Activated naive CD8-positive, alpha-beta T cell treated with anti-CD3 and anti-CD28 coated beads, Interleukin-2, amount 10 ng/mL, durations not matched to agents 7 days and 5 days (primary cell): ENCODE measurements at regions not wholly inside any gene's neighbourhood (a gene's known extent, or its start where the extent isn't known, plus 50 kb on each side); places are given as distances from the start of the nearest gene placed in this dataset.
"Not testable (repeated sequence)": the region's sequence is repeated elsewhere in the genome, so short reads cannot be mapped to it uniquely, and the experiment has no call there.

ENCODE experiments used
- ATAC-seq: fragments of 150-1000 bp; cut with Tn5 transposase; one replicate; pipeline ENCODE4 v1.10.0; 2021; ENCODE audit warnings: low read depth, moderate library complexity
- POLR2A ChIA-PET: fragments of 350-600 bp; sonication (Branson Sonifier 250); formaldehyde crosslinking; loops from one replicate; lab custom pipeline; 2021; ENCODE audit warnings: antibody characterized with exemption; lab: Charles Lee
- DNase-seq: peaks from one replicate; pipeline ENCODE4 v3.0.0; 2021
- H3K27ac Mint-ChIP-seq: one replicate; pipeline ENCODE4 v1.8.0; 2022; ENCODE audit warnings: mild to moderate bottlenecking, mixed read lengths
- H3K27me3 Mint-ChIP-seq: one replicate; pipeline ENCODE4 v1.8.0; 2022; ENCODE audit warnings: mild to moderate bottlenecking, moderate library complexity, mixed read lengths
- H3K36me3 Mint-ChIP-seq: one replicate; pipeline ENCODE4 v1.8.0; 2021; ENCODE audit warnings: mild to moderate bottlenecking, mixed read lengths
- H3K4me1 Mint-ChIP-seq: one replicate; pipeline ENCODE4 v1.8.0; 2021; ENCODE audit warnings: mixed read lengths
- H3K4me3 Mint-ChIP-seq: one replicate; pipeline ENCODE4 v1.8.0; 2022; ENCODE audit warnings: mild to moderate bottlenecking, moderate library complexity, mixed read lengths
- H3K9me3 Mint-ChIP-seq: one replicate; pipeline ENCODE4 v1.8.0; 2021; ENCODE audit warnings: mixed read lengths

DNA sequence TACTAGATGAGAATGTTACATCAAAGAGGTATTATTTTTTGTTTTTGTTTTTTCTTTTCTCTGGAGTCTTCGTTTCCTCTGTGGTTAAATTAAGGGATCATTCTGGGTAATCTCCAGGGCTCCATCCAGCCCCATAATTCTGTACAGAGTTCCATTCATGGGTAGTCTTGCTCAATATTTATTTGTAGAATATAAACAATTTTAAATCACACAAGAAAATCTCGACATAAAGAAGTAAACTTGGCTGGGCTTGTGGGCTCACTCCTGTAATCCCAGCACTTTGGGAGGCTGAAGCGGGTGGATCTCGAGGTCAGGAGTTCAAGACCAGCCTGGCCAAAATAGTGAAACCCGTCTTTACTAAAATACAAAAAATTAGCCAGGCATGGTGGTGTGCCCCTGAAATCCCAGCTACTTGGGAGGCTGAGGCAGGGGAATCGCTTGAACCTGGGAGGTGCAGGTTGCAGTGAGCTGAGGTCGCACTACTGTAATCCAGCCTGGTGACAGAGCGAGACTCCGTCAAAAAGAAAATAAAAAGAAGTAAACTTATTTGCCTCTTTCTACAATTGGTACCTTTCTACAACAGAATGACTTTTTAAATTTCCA lies 166.8 kb upstream of the TGFBR2 start:
- Mint-ChIP-seq H3K36me3 (peaks cover 3% of the 10 kb centered on the region), H3K4me3 (no peak overlapping the region), H3K27ac (no peak overlapping the region), H3K4me1 (peaks cover 14% of the 10 kb centered on the region), H3K27me3 (no peaks in the 10 kb centered on the region), H3K9me3 (no peaks in the 10 kb centered on the region)
- no peak for ATAC-seq
- DNase-seq = no peak
- POLR2A ChIA-PET = no interaction called here

DNA sequence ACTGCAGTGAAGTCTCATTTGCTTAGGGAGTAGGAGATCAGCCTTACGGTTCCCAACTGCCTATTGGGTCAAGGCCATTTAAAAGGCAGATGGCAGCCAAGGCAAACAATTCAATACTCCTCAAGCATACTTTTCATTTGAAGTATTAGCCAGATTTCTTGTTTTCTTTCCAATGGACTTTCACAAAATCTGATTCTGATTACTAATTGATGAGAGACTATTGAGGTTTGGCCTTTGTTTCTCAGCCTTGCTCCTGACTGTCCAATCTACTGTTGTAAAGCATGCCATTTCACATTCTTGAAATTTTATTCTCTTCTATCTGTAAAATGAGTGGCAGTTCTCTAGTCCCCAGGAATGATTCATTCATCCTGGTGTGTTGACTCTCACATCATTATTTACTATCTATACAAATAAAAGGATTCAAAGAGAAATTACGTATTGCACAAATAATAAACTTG lies 166.2 kb upstream of the TGFBR2 start:
- H3K27ac Mint-ChIP-seq = no peak overlapping the region
- H3K36me3 Mint-ChIP-seq = peaks cover 3% of the 10 kb centered on the region
- H3K9me3 Mint-ChIP-seq = no peaks in the 10 kb centered on the region
- no peaks in the 10 kb centered on the region for H3K27me3 Mint-ChIP-seq
- POLR2A ChIA-PET = no interaction called here
- H3K4me3 Mint-ChIP-seq = no peak overlapping the region
- DNase-seq (no peak), ATAC-seq (no peak)
- peaks cover 10% of the 10 kb centered on the region for H3K4me1 Mint-ChIP-seq

DNA sequence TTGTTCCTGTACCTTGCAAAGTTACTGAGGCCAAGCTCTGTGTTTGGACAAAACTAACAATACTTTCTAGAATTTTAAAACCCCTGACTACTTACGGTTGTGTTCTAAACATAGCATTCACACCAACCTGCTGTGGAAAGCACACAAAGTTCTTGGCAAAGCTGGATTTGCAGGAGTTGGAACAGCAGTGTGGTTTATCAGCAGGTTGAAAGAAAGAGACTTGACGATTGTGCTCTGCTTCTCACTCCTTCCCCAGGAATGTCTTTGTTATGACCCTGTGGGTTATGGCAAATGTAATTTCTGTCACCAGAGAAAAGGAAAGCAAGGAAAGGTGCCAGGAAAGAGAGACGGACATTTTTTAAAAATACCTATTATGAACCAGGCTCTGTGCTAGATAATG lies 165.5 kb upstream of the TGFBR2 start:
- ATAC-seq = no peak
- POLR2A ChIA-PET = no interaction called here
- Mint-ChIP-seq H3K36me3 (peaks cover 3% of the 10 kb centered on the region), H3K4me3 (no peak overlapping the region), H3K27ac (no peak overlapping the region), H3K27me3 (no peaks in the 10 kb centered on the region), H3K4me1 (peaks cover 7% of the 10 kb centered on the region), H3K9me3 (no peaks in the 10 kb centered on the region)
- no peak for DNase-seq

DNA sequence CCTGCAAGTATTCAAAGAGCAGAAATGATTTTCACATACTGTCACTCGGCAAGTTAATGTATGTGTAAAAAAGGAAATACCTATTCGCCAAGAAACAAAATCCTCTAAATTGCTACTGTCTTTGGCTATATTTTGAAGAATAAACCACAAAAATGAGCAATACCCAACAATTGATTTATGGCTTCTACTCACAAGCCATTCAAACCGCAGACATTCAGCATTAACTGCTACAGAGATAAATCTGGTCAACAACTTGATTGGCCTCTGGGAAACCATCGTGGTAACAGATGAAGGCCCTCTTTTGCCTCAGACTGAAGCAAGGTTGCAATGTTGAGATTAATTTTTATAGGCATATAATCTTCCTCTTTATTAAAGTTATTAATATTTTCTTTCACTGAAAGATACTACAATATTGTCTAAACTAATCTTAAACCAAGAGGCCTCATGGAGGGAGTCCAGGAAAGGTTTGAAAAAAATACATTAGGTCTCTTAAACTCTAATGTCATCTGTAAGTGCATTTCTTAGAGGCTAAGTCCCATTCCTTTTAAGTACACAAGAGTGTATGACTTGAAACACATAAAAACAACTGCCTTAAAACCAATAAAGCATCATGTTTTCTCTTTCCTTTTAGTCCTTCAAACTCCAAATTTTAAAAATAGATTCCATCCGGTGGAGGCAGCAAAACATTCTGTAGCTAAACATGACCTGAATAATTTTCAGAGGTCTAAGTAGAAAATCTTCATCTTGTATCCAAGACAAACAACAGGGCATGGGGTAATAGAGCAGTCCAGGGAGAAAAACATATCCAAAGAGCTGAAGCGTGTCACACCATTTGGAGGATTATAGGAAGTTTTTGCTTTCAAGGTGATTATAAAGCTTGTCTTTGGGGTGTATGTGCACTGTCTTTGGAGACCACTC lies 162.4 kb upstream of the TGFBR2 start:
- DNase-seq (no peak), ATAC-seq (no peak)
- H3K4me3 Mint-ChIP-seq = no peak overlapping the region
- H3K4me1 Mint-ChIP-seq = no peaks in the 10 kb centered on the region
- POLR2A ChIA-PET = interaction anchor here (0.6 kb wide), 1 partner anchor 13 kb away, joined by 4 read pairs; no protein-coding TSS in a partner anchor
- no peaks in the 10 kb centered on the region for H3K27me3 Mint-ChIP-seq
- no peak overlapping the region for H3K27ac Mint-ChIP-seq
- peaks cover 2% of the 10 kb centered on the region for H3K9me3 Mint-ChIP-seq
- H3K36me3 Mint-ChIP-seq = peaks cover 6% of the 10 kb centered on the region

DNA sequence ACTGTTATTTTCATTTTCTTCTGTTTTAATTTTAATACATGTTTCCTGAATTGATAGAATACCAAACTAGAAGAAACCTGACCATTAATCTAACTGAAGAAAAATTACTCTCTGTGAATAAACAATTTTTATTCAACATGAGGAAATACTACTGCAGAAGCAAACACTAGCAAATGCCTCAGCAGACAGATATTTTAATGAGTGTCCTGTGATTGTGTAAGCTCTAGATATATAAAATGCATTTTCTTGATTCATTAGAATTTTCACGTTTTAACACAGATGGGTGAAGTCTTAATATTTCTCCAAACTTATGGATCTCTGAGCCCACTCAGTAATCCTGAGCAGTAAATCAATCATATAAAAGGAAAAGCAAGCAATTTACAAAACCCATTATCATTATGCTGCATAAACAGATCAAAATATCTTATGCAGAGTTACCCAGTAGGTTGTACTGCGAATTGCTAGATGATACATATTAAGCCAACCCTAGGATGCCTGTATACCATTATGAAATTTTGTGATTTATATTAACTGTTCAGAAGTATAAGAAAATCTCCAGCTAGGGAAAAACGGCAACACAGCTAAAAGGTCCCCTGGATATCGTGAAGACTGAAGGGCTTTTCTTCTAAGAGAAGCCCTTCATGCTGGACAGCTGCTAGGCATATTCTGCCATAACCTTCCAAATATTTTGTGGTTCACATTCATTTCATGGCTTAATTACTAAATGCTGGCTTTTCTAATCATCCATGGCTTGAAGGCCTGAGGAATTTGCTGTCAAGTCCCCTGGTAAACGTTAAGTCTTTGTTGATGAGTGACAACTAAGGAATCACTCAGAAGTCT lies 157.7 kb upstream of the TGFBR2 start:
- Mint-ChIP-seq H3K4me1 (no peaks in the 10 kb centered on the region), H3K36me3 (peaks cover 3% of the 10 kb centered on the region), H3K9me3 (peaks cover 5% of the 10 kb centered on the region), H3K4me3 (no peak overlapping the region), H3K27ac (no peak overlapping the region), H3K27me3 (no peaks in the 10 kb centered on the region)
- POLR2A ChIA-PET = no interaction called here
- DNase-seq (no peak), ATAC-seq (no peak)

DNA sequence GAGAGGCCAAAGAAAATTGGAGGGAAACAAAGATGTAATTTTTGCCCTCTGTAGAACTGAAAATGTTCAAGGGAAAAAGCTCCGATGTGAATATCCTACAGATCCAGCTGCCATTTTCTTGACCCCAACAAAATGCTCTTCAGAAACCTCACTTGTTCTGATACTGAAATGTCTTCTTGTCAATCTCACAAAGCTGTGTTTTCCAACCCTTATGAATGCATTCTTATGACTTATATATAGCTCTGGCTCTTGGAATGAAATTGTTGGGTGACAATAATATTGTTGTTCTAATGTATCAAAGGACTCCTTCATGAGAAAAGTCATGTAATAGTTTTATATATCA lies 157.1 kb upstream of the TGFBR2 start:
- ATAC-seq (no peak), DNase-seq (no peak)
- POLR2A ChIA-PET = no interaction called here
- no peaks in the 10 kb centered on the region for H3K4me1 Mint-ChIP-seq
- H3K36me3 Mint-ChIP-seq = peaks cover 3% of the 10 kb centered on the region
- H3K27ac Mint-ChIP-seq = no peak overlapping the region
- H3K27me3 Mint-ChIP-seq = no peaks in the 10 kb centered on the region
- H3K4me3 Mint-ChIP-seq = no peak overlapping the region
- peaks cover 5% of the 10 kb centered on the region for H3K9me3 Mint-ChIP-seq

DNA sequence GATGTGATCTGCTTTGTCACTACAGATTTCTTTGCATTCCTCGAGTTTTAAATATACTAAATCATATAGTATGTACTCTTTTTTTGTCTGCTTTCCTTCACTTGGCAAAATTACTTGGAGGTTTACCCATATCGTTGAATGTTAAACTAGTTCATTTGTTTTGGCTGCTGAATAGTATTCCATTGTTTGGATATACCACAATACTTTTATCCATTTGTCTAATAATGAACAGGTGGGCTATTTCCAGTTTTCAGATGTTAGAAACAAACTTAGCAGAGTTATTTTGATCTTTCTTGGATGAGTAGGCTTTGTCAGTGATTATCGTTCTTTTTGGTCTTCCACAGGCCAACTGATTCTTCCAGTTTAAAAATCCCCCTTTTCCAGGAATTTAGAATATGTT lies 154.0 kb upstream of the TGFBR2 start:
- DNase-seq (no peak), ATAC-seq (no peak)
- H3K27ac Mint-ChIP-seq = no peak overlapping the region
- peaks cover 6% of the 10 kb centered on the region for H3K4me1 Mint-ChIP-seq
- no peak overlapping the region for H3K4me3 Mint-ChIP-seq
- H3K9me3 Mint-ChIP-seq = peaks cover 6% of the 10 kb centered on the region
- H3K27me3 Mint-ChIP-seq = no peaks in the 10 kb centered on the region
- peaks cover 5% of the 10 kb centered on the region for H3K36me3 Mint-ChIP-seq
- POLR2A ChIA-PET = no interaction called here

DNA sequence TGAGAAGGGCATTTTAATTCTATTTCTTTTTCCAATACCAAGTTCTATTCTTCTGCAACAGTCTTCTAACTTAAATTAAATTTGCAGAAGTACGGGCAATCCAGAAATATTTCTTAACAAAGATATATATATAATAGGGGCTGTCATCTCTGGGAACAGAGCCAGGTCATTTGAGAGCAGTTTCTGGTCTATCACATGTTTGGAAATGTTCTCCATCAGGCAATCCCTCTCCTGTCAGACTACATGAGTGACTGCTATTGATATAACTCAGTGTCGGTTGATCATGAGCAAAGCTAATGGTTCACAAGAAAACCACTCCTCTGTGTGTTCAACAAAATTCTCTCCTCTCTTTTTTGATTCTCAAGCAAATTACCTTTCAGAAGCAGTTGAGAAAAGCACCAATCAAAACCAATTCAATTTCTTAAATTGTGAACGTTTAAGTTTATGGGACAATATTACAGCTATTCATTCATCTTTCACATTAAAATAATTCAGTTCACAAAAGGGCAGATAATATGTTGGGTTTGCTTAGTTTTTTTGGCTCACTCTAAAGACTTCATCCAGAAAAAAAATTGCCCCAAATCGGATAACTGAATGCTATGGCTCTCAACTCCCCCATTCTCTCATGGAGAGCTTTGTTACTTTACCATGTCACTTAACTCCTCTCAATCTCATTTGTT lies 152.9 kb upstream of the TGFBR2 start:
- Mint-ChIP-seq H3K9me3 (peaks cover 10% of the 10 kb centered on the region), H3K36me3 (peaks cover 7% of the 10 kb centered on the region), H3K4me3 (no peak overlapping the region), H3K27me3 (no peaks in the 10 kb centered on the region), H3K27ac (no peak overlapping the region), H3K4me1 (peaks cover 6% of the 10 kb centered on the region)
- DNase-seq (no peak), ATAC-seq (no peak)
- POLR2A ChIA-PET = no interaction called here

DNA sequence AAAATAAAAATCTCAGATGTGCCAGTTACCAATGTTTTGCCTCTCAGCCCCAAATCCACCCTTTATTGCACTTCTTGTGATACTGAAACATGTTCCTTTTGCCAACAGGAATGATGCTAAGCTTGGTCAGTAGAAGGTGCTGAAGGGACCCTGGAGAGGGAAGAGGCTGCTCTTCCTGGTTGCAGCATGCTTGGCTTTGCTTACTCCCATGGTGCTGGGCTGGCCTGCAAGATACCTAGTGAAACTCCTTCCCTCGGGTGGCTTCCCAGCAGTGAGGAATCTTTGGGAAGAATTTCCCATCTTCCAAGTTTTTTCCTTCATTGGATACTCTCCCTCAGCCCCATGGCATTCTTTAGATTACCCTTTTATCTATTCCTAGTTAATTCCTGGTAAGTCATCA lies 151.8 kb upstream of the TGFBR2 start:
- DNase-seq (no peak), ATAC-seq (no peak)
- Mint-ChIP-seq H3K9me3 (peaks cover 10% of the 10 kb centered on the region), H3K27me3 (no peaks in the 10 kb centered on the region), H3K4me1 (peaks cover 6% of the 10 kb centered on the region), H3K36me3 (peaks cover 9% of the 10 kb centered on the region), H3K27ac (no peak overlapping the region), H3K4me3 (no peak overlapping the region)
- POLR2A ChIA-PET = no interaction called here

DNA sequence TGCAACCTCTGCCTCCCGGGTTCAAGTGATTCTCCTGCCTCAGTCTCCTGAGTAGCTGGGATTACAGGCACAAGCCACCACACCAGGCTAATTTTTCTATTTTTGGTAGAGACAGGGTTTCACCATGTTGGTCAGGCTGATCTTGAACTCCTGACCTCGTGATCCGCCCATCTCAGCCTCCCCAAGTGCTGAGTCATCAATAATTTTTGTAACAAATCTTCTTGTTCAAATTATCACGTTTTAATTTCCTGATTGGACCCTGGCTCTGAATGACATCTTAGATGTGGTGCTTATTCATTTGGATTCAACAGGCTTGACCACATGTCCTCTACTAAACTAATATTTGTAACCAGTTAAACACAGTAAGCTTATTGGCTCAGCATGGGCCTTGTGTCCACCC lies 151.3 kb upstream of the TGFBR2 start:
- H3K9me3 Mint-ChIP-seq = peaks cover 11% of the 10 kb centered on the region
- H3K27me3 Mint-ChIP-seq, ATAC-seq, POLR2A ChIA-PET, DNase-seq, H3K27ac Mint-ChIP-seq, H3K4me1 Mint-ChIP-seq, H3K4me3 Mint-ChIP-seq: not testable (repeated sequence)
- H3K36me3 Mint-ChIP-seq = peaks cover 10% of the 10 kb centered on the region

DNA sequence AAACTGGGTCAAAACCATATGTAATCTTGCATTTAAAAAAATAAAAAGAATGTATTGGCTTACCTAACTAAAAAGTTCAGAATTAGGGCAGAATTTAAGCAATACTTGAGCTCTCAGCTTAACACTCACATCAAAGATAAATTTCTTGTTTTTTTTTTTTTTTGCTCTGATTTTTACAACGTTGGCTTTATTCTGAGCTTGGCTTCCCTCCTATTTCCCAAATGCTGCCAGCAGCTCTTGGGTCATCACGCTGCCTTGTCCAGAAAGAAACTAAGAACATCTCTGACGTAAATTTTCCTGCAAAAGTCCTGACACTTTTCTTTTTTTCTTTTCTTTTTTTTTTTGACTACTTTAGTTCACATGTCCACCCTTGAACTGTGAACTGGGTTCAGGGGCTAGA lies 150.6 kb upstream of the TGFBR2 start:
- ATAC-seq (no peak), DNase-seq (no peak)
- POLR2A ChIA-PET = no interaction called here
- H3K27ac Mint-ChIP-seq = no peak overlapping the region
- H3K9me3 Mint-ChIP-seq = peaks cover 12% of the 10 kb centered on the region
- H3K36me3 Mint-ChIP-seq = peaks cover 12% of the 10 kb centered on the region
- H3K4me3 Mint-ChIP-seq = no peak overlapping the region
- H3K4me1 Mint-ChIP-seq = peaks cover 6% of the 10 kb centered on the region
- H3K27me3 Mint-ChIP-seq = no peaks in the 10 kb centered on the region

DNA sequence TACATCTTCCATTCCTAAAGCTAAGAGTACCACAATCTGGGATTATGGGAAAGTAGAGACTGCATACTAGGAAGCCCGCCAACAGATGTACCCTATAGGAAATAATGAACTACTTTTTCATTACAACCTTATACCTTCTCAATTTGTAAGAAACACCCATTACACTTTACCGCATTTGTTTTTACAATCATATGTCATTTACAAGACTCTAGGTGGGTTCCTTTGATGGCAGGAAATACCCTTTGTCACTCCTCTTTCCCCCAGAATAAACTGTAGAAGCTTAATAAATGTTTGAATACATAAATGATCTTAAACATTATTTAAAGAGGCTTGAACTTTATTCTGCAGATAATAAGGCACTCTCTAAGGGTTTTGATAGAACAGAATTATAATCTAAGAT lies 150.1 kb upstream of the TGFBR2 start:
- no peak for ATAC-seq

DNA sequence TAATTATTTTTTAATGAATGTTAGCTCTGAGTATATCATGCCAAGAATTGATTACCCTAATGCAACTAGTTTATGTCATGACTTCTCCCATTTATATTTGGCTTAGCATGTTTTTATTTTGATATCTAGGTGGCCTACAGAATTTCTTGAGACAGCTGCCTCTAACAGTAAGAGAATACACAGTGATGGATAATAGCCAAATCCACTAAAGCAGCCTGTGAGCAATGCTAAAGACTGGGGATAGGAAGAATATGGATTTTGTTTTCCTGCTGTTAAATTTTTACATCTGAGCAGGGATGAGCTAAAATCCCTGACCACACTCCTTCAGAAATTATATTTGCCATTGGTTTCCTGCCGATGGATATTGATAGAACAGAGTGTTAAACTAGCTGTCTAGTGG lies 149.3 kb upstream of the TGFBR2 start:
- Mint-ChIP-seq H3K9me3 (peaks cover 12% of the 10 kb centered on the region), H3K4me3 (no peak overlapping the region), H3K4me1 (peaks cover 6% of the 10 kb centered on the region), H3K27me3 (no peaks in the 10 kb centered on the region), H3K36me3 (peaks cover 15% of the 10 kb centered on the region), H3K27ac (no peak overlapping the region)
- POLR2A ChIA-PET = interaction anchor here (0.6 kb wide), 1 partner anchor 13 kb away, joined by 4 read pairs; no protein-coding TSS in a partner anchor
- ATAC-seq = no peak
- no peak for DNase-seq

More for the DNA sequence above, 150.1 kb upstream of the TGFBR2 start:
- Mint-ChIP-seq H3K27me3 (no peaks in the 10 kb centered on the region), H3K4me1 (peaks cover 6% of the 10 kb centered on the region), H3K4me3 (no peak overlapping the region), H3K27ac (no peak overlapping the region), H3K36me3 (peaks cover 12% of the 10 kb centered on the region), H3K9me3 (peaks cover 12% of the 10 kb centered on the region)
- no peak for DNase-seq
- POLR2A ChIA-PET = no interaction called here
